BJ (cell line): ENCODE measurements at regions not wholly inside any gene's neighbourhood (a gene's known extent, or its start where the extent isn't known, plus 50 kb on each side); places are given as distances from the start of the nearest gene placed in this dataset.

Experiments
- CTCF ChIA-PET: fragments of 350-600 bp; formaldehyde crosslinking; extraction: SDS; loops from one replicate; lab custom pipeline; 2021; ENCODE audit warnings: antibody characterized with exemption, inconsistent platforms; lab: Yijun Ruan, JAX
- POLR2A ChIA-PET: fragments of 300-600 bp; sonication (Branson Sonifier 250); formaldehyde crosslinking; extraction: SDS; loops from one replicate; lab custom pipeline; 2021; ENCODE audit warnings: antibody characterized with exemption; lab: Charles Lee
- DNase-seq: peaks from one replicate; pipeline ENCODE4 v3.0.0-alpha.2; 2011; ENCODE audit warnings: low read depth
- H3K27me3 ChIP-seq: 2 replicates; pipeline ENCODE4 v1.6.0; 2011; ENCODE audit warnings: low read length; ENCODE audit not compliant: control insufficient read depth, insufficient read depth
- H3K36me3 ChIP-seq: 2 replicates; pipeline ENCODE4 v1.5.1; 2011; ENCODE audit warnings: low read length; ENCODE audit not compliant: control insufficient read depth, insufficient read depth
- H3K4me3 ChIP-seq: 2 replicates; pipeline ENCODE4 v1.5.1; 2011; ENCODE audit warnings: low read depth, mild to moderate bottlenecking, control low read depth, low read length
- CTCF ChIP-seq: IDR thresholded peaks from 2 replicates; pipeline ENCODE4 v1.5.1; 2011; ENCODE audit warnings: low read depth, mild to moderate bottlenecking, control low read depth, inconsistent platforms, low read length, moderate library complexity; ENCODE audit not compliant: insufficient read depth

GRCh38 chr16:86026916-86027315 lies 128.0 kb downstream of the IRF8 start:
- Histone ChIP-seq H3K4me3 (no peak overlapping the region), H3K36me3 (no peaks in the 10 kb centered on the region), H3K27me3 (peaks cover 9% of the 10 kb centered on the region)
- TF ChIP-seq CTCF, result no peak
- no peak for DNase-seq
- POLR2A ChIA-PET, result no interaction called here
- CTCF ChIA-PET, result interaction anchor here (0.7 to 4.9 kb wide), 3 partner anchors 11 to 206 kb away, joined by 3 to 27 read pairs (median 5); no protein-coding TSS in a partner anchor

- TF ChIP-seq CTCF, result no peak
- ChIA-PET POLR2A (no interaction called here), CTCF (interaction anchor here (0.9 to 4.9 kb wide), 2 partner anchors 11 to 207 kb away, joined by 4 to 27 read pairs; no protein-coding TSS in a partner anchor)
- DNase-seq, result no peak
- Histone ChIP-seq H3K36me3 (no peaks in the 10 kb centered on the region), H3K27me3 (peaks cover 10% of the 10 kb centered on the region), H3K4me3 (no peak overlapping the region)
Measured at GRCh38 chr16:86027373-86028126, 128.6 kb downstream of the IRF8 start.

GRCh38 chr16:86029131-86029741 lies 130.3 kb downstream of the IRF8 start:
- Histone ChIP-seq H3K27me3 (peaks cover 11% of the 10 kb centered on the region), H3K4me3 (no peak overlapping the region), H3K36me3 (no peaks in the 10 kb centered on the region)
- TF ChIP-seq CTCF, result no peak
- no peak for DNase-seq
- ChIA-PET POLR2A (no interaction called here), CTCF (interaction anchor here (1.3 to 4.9 kb wide), 2 partner anchors 13 to 209 kb away, joined by 5 to 27 read pairs; no protein-coding TSS in a partner anchor)

GRCh38 chr16:86030116-86030515 lies 131.2 kb downstream of the IRF8 start:
- no peak for DNase-seq
- POLR2A ChIA-PET, result no interaction called here

More at GRCh38 chr16:86030116-86030515, 131.2 kb downstream of the IRF8 start:
- Histone ChIP-seq H3K27me3 (peaks cover 11% of the 10 kb centered on the region), H3K36me3 (no peaks in the 10 kb centered on the region), H3K4me3 (no peak overlapping the region)
- TF ChIP-seq CTCF, result no peak
- CTCF ChIA-PET, result interaction anchor here (0.9 to 4.9 kb wide), 4 partner anchors 8 to 210 kb away, joined by 3 to 27 read pairs (median 4); no protein-coding TSS in a partner anchor
